Uterus (tissue), 3 donors: ENCODE measurements at regions not wholly inside any gene's neighbourhood (a gene's known extent, or its start where the extent isn't known, plus 50 kb on each side); places are given as distances from the start of the nearest gene placed in this dataset.
A peak's percentile ranks its signal among the peaks of the same experiment; 100 is the strongest.

Experiments used
- DNase-seq, 2 donors: peaks; one replicate each; pipeline ENCODE4 v3.0.0-alpha.2; 2019 to 2020
- H3K27ac ChIP-seq, 2 donors: fragments of 200-600 bp; sonication (generic); 1 replicate in 1 of 2; 2 replicates in 1 of 2; pipeline ENCODE4 v1.5.1; 2016 to 2018
- H3K27me3 ChIP-seq, 2 donors: fragments of 200-600 bp; sonication (generic); one replicate each; pipeline ENCODE4 v1.5.1; 2018 to 2019; ENCODE audit warnings: control low read depth in 1 of 2
- H3K36me3 ChIP-seq, 2 donors: fragments of 200-600 bp; sonication (generic); one replicate each; pipeline ENCODE4 v1.5.1; 2019; ENCODE audit warnings: control low read depth in 1 of 2
- H3K4me1 ChIP-seq, 2 donors: fragments of 200-600 bp; sonication (generic); one replicate each; pipeline ENCODE4 v1.5.1; 2018 to 2019; ENCODE audit warnings: control low read depth in 1 of 2
- H3K4me3 ChIP-seq, 2 donors: fragments of 200-600 bp; sonication (generic); 1 replicate in 1 of 2; 2 replicates in 1 of 2; pipeline ENCODE4 v1.5.1; 2018 to 2019; ENCODE audit warnings: mild to moderate bottlenecking in 1 of 2
- H3K9me3 ChIP-seq, 2 donors: fragments of 200-600 bp; sonication (generic); one replicate each; pipeline ENCODE4 v1.5.1; 2019; ENCODE audit warnings: control low read depth in 1 of 2
- CTCF ChIP-seq, 4 experiments: fragments of 200-600 bp in 2 of 4; fragments of 450-650 bp in 2 of 4; sonication (generic) in 2 of 4; IDR thresholded peaks; one replicate each; pipeline ENCODE4 v1.5.1; 2016 to 2019; ENCODE audit warnings: antibody characterized with exemption in 4 of 4, mild to moderate bottlenecking in 2 of 4, moderate library complexity in 1 of 4
- POLR2A ChIP-seq, 2 donors: fragments of 450-650 bp; IDR thresholded peaks; one replicate each; pipeline ENCODE4 v1.6.1; 2016; ENCODE audit warnings: antibody characterized with exemption in 2 of 2, mild to moderate bottlenecking in 1 of 2, moderate library complexity in 1 of 2
- intact Hi-C: fragments of 100-400 bp; cut with DNase I; formaldehyde crosslinking; loops from one replicate; pipeline ENCODE4 v1.15.1; 2023; ENCODE audit warnings: low total_unique reads
- donor health status: DM: yes; HTN: yes; CAD: no.

DNA sequence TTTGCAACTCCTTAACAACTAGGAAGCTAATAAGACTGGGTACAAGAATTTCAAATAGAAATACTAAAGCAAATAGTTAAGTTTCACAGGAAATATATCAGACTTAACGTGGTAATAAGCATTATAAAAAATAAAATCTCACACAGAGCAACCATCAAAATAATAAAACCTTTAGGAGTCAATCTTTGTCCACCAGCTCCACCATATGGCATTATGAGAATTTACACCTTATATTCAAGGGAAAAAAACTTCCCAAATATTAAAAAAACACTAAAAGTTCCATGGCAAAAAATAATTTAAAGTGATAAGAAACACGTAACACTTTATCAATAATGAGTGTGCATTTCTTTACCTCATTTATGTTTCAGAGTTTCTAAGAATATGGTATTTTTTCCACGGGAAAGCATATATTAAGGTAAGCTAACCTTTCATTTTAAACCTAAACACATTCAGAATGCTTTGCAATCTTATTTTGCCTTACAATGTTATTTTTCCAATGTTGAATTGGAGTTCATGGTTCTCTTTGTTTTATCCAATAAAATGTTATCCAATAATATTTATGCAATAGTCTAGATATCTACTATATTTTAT, 423.2 kb upstream of the SGCG start:
- no peaks in the 10 kb centered on the region for H3K36me3 ChIP-seq
- no peaks in the 10 kb centered on the region for H3K27me3 ChIP-seq
- DNase-seq = no peak
- H3K4me3 ChIP-seq = no peak overlapping the region
- H3K9me3 ChIP-seq = no peaks in the 10 kb centered on the region
- intact Hi-C loops = no loop called here
- H3K27ac ChIP-seq = no peak overlapping the region
- no peak for TF ChIP-seq POLR2A (IDR thresholded peaks at IDR 0.05)
- peak; percentile 47 to 56 (median 52) for TF ChIP-seq CTCF (IDR thresholded peaks at IDR 0.05)
- H3K4me1 ChIP-seq = no peaks in the 10 kb centered on the region

GRCh38 chr13:22758245-22758644, 422.5 kb upstream of the SGCG start:
- Histone ChIP-seq H3K27me3 (no peaks in the 10 kb centered on the region), H3K9me3 (no peaks in the 10 kb centered on the region), H3K36me3 (no peaks in the 10 kb centered on the region), H3K4me3 (no peak overlapping the region), H3K27ac (no peak overlapping the region), H3K4me1 (no peaks in the 10 kb centered on the region)
- DNase-seq = no peak
- intact Hi-C loops = no loop called here
- TF ChIP-seq POLR2A (IDR thresholded peaks at IDR 0.05) = no peak
- TF ChIP-seq CTCF (IDR thresholded peaks at IDR 0.05) = no peak

GRCh38 chr13:22761709-22762108, 419.1 kb upstream of the SGCG start:
- no peak for TF ChIP-seq POLR2A (IDR thresholded peaks at IDR 0.05)
- no peak for TF ChIP-seq CTCF (IDR thresholded peaks at IDR 0.05)
- no peak for DNase-seq
- intact Hi-C loops = no loop called here
- H3K4me1 ChIP-seq = no peaks in the 10 kb centered on the region
- no peaks in the 10 kb centered on the region for H3K9me3 ChIP-seq
- no peak overlapping the region for H3K27ac ChIP-seq
- H3K27me3 ChIP-seq = no peaks in the 10 kb centered on the region
- no peak overlapping the region for H3K4me3 ChIP-seq
- no peaks in the 10 kb centered on the region for H3K36me3 ChIP-seq

DNA sequence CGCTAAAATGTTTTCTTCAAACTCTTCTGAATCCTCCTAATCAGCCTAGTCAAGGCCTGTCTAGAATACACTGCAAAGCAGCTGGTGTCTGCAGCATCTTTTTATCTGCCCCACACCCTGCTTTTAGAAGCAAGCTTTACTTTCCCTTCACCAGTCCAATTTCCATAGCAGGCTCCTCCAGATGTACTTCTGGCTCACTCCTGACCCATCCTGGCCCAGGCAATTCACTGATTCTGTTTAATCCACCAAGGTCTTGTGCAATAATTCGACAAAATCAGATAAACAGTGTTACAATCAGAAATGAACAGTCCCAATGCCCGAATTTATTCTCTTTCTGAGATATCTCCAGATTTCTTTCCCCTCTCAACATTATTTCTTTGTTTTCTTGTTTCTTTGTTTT, 415.2 kb upstream of the SGCG start:
- Histone ChIP-seq H3K27ac (no peak overlapping the region), H3K9me3 (no peaks in the 10 kb centered on the region), H3K27me3 (no peaks in the 10 kb centered on the region), H3K36me3 (no peaks in the 10 kb centered on the region), H3K4me3 (no peak overlapping the region), H3K4me1 (no peaks in the 10 kb centered on the region)
- no peak for TF ChIP-seq CTCF (IDR thresholded peaks at IDR 0.05)
- no peak for TF ChIP-seq POLR2A (IDR thresholded peaks at IDR 0.05)
- no peak for DNase-seq
- intact Hi-C loops = no loop called here

- H3K4me1 ChIP-seq = no peaks in the 10 kb centered on the region
- no peak overlapping the region for H3K27ac ChIP-seq
- TF ChIP-seq CTCF (IDR thresholded peaks at IDR 0.05) (no peak), POLR2A (IDR thresholded peaks at IDR 0.05) (no peak)
- H3K9me3 ChIP-seq = no peaks in the 10 kb centered on the region
- no peaks in the 10 kb centered on the region for H3K36me3 ChIP-seq
- H3K4me3 ChIP-seq = no peak overlapping the region
- DNase-seq = no peak
- intact Hi-C loops = no loop called here
- H3K27me3 ChIP-seq = no peaks in the 10 kb centered on the region
Measured at GRCh38 chr13:22770891-22771290, 409.9 kb upstream of the SGCG start.
